HCT116 (cell line): ENCODE measurements at regions not wholly inside any gene's neighbourhood (a gene's known extent, or its start where the extent isn't known, plus 50 kb on each side); places are given as distances from the start of the nearest gene placed in this dataset.

ENCODE experiments used
- EGR1 ChIP-seq: IDR thresholded peaks from 2 replicates; pipeline ENCODE4 v1.6.1; 2012; ENCODE audit warnings: low read depth
- POLR2A ChIP-seq: IDR thresholded peaks from 2 replicates; pipeline ENCODE4 v1.7.0; 2011; ENCODE audit warnings: borderline replicate concordance; ENCODE audit not compliant: insufficient read depth, insufficient read length; ENCODE audit errors: extremely low read depth
- SP1 ChIP-seq: IDR thresholded peaks from 2 replicates; pipeline ENCODE4 v1.6.1; 2012; ENCODE audit warnings: low read depth
- TF ChIP-seq, protein P1 (sequence below), 3 experiments: fragments of 200-600 bp in 1 of 3; sonication (generic) in 1 of 3; IDR thresholded peaks in 2 of 3; conservative IDR thresholded peaks in 1 of 3; 2 replicates each; pipeline ENCODE4 v1.5.1; 2012 to 2017; ENCODE audit warnings: low read depth in 2 of 3, low read length in 2 of 3, antibody characterized with exemption in 1 of 3, borderline replicate concordance in 1 of 3, control low read depth in 1 of 3, mild to moderate bottlenecking in 1 of 3, mixed read lengths in 1 of 3, mixed run types in 1 of 3, moderate library complexity in 1 of 3; ENCODE audit not compliant: insufficient read depth in 1 of 3
- TF ChIP-seq, protein P2 (sequence below): IDR thresholded peaks from 2 replicates; pipeline ENCODE4 v1.6.1; 2012; ENCODE audit warnings: low read depth

DNA sequence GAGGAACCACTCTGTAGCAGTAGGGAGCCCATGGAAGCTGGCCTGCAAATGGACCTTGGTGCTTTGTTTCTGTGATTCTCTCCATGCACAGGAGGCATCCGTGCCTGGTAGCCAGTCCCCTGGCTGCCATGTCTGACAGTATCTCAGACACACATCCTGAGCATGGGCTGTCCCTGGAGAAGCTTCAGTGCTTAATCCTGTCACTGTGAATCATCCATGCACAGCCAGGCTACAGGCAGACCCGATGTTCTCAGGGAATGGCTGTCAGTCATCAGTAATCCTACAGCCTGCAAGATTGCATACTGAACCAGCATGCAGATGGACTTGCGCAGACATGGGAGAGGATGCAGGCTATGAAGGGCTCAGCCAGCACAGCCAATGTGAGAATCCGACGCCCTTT, 606.3 kb upstream of the PLXNA2 start:
- TF ChIP-seq, protein P1, sequence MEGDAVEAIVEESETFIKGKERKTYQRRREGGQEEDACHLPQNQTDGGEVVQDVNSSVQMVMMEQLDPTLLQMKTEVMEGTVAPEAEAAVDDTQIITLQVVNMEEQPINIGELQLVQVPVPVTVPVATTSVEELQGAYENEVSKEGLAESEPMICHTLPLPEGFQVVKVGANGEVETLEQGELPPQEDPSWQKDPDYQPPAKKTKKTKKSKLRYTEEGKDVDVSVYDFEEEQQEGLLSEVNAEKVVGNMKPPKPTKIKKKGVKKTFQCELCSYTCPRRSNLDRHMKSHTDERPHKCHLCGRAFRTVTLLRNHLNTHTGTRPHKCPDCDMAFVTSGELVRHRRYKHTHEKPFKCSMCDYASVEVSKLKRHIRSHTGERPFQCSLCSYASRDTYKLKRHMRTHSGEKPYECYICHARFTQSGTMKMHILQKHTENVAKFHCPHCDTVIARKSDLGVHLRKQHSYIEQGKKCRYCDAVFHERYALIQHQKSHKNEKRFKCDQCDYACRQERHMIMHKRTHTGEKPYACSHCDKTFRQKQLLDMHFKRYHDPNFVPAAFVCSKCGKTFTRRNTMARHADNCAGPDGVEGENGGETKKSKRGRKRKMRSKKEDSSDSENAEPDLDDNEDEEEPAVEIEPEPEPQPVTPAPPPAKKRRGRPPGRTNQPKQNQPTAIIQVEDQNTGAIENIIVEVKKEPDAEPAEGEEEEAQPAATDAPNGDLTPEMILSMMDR (IDR thresholded peaks at IDR 0.05 in 2 of 3, conservative IDR thresholded peaks at IDR 0.05 in 1 of 3; ENCODE audit: borderline replicate concordance in 1 of 3, insufficient read depth in 1 of 3, low read depth in 2 of 3, low read length in 2 of 3) = no peak
- TF ChIP-seq, protein P2, sequence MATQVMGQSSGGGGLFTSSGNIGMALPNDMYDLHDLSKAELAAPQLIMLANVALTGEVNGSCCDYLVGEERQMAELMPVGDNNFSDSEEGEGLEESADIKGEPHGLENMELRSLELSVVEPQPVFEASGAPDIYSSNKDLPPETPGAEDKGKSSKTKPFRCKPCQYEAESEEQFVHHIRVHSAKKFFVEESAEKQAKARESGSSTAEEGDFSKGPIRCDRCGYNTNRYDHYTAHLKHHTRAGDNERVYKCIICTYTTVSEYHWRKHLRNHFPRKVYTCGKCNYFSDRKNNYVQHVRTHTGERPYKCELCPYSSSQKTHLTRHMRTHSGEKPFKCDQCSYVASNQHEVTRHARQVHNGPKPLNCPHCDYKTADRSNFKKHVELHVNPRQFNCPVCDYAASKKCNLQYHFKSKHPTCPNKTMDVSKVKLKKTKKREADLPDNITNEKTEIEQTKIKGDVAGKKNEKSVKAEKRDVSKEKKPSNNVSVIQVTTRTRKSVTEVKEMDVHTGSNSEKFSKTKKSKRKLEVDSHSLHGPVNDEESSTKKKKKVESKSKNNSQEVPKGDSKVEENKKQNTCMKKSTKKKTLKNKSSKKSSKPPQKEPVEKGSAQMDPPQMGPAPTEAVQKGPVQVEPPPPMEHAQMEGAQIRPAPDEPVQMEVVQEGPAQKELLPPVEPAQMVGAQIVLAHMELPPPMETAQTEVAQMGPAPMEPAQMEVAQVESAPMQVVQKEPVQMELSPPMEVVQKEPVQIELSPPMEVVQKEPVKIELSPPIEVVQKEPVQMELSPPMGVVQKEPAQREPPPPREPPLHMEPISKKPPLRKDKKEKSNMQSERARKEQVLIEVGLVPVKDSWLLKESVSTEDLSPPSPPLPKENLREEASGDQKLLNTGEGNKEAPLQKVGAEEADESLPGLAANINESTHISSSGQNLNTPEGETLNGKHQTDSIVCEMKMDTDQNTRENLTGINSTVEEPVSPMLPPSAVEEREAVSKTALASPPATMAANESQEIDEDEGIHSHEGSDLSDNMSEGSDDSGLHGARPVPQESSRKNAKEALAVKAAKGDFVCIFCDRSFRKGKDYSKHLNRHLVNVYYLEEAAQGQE = no peak
- TF ChIP-seq POLR2A (no peak), EGR1 (no peak), SP1 (no peak)
